Smooth muscle cell (in vitro differentiated cells): ENCODE measurements at regions not wholly inside any gene's neighbourhood (a gene's known extent, or its start where the extent isn't known, plus 50 kb on each side); places are given as distances from the start of the nearest gene placed in this dataset.

Source experiments
- DNase-seq: peaks from one replicate; lab custom pipeline; 2025; ENCODE audit not compliant: unreplicated experiment; lab: John Stamatoyannopoulos, UW
- H2AFZ ChIP-seq: fragments of 200-600 bp; sonication (generic); 2 replicates; pipeline ENCODE4 v1.6.0; 2016; ENCODE audit warnings: antibody characterized with exemption, low read depth, mild to moderate bottlenecking
- H3F3A ChIP-seq: fragments of 200-600 bp; sonication (generic); 2 replicates; pipeline ENCODE4 v1.6.0; 2017; ENCODE audit warnings: antibody characterized with exemption, low read depth
- H3K27ac ChIP-seq: fragments of 200-600 bp; sonication (generic); 2 replicates; pipeline ENCODE4 v1.5.1; 2016; ENCODE audit warnings: low read depth, mild to moderate bottlenecking
- H3K27me3 ChIP-seq: fragments of 200-600 bp; sonication (generic); 2 replicates; pipeline ENCODE4 v1.6.1; 2016; ENCODE audit warnings: low read depth, mild to moderate bottlenecking
- H3K36me3 ChIP-seq: fragments of 200-600 bp; sonication (generic); 2 replicates; pipeline ENCODE4 v1.5.1; 2016; ENCODE audit warnings: low read depth
- H3K4me1 ChIP-seq: fragments of 200-600 bp; sonication (generic); 2 replicates; pipeline ENCODE4 v1.5.1; 2016; ENCODE audit warnings: low read depth
- H3K4me2 ChIP-seq: fragments of 200-600 bp; sonication (generic); 2 replicates; pipeline ENCODE4 v1.6.0; 2016; ENCODE audit warnings: mild to moderate bottlenecking
- H3K4me3 ChIP-seq: fragments of 200-600 bp; sonication (generic); 2 replicates; pipeline ENCODE4 v1.5.1; 2016; ENCODE audit warnings: mild to moderate bottlenecking
- H3K79me2 ChIP-seq: fragments of 200-600 bp; sonication (generic); 2 replicates; pipeline ENCODE4 v1.6.0; 2016; ENCODE audit warnings: low read depth, mild to moderate bottlenecking
- H3K9ac ChIP-seq: fragments of 200-600 bp; sonication (generic); 2 replicates; pipeline ENCODE4 v1.6.0; 2016; ENCODE audit warnings: low read depth
- H3K9me3 ChIP-seq: fragments of 200-600 bp; sonication (generic); replicated peaks from 2 replicates; pipeline ENCODE4 v1.5.1; 2016; ENCODE audit warnings: low read depth
- H4K20me1 ChIP-seq: fragments of 200-600 bp; sonication (generic); 2 replicates; pipeline ENCODE4 v1.6.0; 2016; ENCODE audit warnings: low read depth
- WGBS: methylation state at CpG from one replicate; pipeline ENCODE4 v1.1.7; 2016; ENCODE audit warnings: low lambda C conversion rate; 5-methylcytosine and 5-hydroxymethylcytosine counted together
- TF ChIP-seq, protein P1 (sequence below): fragments of 200-600 bp; sonication (generic); IDR thresholded peaks from 2 replicates; pipeline ENCODE4 v1.5.1; 2017; ENCODE audit warnings: borderline replicate concordance, mild to moderate bottlenecking, antibody characterized with exemption; ENCODE audit not compliant: insufficient read depth, poor library complexity, severe bottlenecking

DNA sequence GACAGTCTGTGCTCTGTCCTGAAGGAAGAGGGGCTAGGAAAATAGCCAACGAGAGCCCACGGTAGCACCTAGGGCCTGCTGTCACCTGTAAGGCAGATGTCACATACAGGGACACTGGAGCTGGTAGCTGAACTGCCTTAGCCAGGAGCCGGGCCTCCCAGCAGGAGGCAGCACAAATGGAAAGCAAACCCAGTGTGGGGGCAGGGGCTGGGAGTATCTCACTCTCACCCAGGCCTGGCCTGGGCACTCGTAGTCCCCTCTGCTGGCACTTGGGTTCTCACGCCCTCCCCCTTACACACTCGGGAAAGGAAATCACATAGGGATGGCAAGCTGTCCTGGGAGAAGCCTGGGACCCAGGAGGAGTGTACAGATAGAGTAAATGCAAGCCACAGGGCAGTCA, 173.1 kb upstream of the CHRNA7 start:
- TF ChIP-seq, protein P1, sequence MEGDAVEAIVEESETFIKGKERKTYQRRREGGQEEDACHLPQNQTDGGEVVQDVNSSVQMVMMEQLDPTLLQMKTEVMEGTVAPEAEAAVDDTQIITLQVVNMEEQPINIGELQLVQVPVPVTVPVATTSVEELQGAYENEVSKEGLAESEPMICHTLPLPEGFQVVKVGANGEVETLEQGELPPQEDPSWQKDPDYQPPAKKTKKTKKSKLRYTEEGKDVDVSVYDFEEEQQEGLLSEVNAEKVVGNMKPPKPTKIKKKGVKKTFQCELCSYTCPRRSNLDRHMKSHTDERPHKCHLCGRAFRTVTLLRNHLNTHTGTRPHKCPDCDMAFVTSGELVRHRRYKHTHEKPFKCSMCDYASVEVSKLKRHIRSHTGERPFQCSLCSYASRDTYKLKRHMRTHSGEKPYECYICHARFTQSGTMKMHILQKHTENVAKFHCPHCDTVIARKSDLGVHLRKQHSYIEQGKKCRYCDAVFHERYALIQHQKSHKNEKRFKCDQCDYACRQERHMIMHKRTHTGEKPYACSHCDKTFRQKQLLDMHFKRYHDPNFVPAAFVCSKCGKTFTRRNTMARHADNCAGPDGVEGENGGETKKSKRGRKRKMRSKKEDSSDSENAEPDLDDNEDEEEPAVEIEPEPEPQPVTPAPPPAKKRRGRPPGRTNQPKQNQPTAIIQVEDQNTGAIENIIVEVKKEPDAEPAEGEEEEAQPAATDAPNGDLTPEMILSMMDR: no peak
- DNase-seq: no peak
- Histone ChIP-seq H2AFZ (no peak overlapping the region), H3K4me1 (no peaks in the 10 kb centered on the region), H3K4me3 (no peak overlapping the region), H3K36me3 (no peaks in the 10 kb centered on the region), H3K27ac (no peak overlapping the region), H3K27me3 (no peaks in the 10 kb centered on the region), H3K9ac (no peak overlapping the region), H3F3A (no peaks in the 10 kb centered on the region), H4K20me1 (no peaks in the 10 kb centered on the region), H3K79me2 (no peaks in the 10 kb centered on the region), H3K4me2 (no peak overlapping the region), H3K9me3 (no peaks in the 10 kb centered on the region)
- 74% methylated on average over 6 of the region's 6 CpGs for whole genome bisulfite sequencing

DNA sequence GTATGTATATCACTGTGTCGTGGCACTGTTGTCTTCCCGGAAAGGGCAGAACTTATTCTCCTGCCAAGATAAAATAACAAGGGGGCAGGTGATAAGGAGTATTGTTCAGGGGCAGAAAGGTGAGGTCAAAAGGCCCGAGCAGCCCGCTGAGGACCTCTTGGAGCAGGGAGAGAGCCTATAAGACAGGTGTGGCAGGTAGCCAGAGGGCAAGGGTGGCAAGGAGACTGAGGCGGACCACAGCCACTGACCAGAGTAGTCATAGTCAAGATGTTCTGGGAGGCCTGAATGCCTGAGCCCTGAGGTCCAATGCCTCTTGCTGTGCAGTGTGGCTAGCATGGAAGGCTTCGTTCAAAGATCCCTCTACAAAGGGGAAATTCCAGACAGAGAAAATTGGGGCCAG, 172.3 kb upstream of the CHRNA7 start:
- Histone ChIP-seq H3K4me1 (no peaks in the 10 kb centered on the region), H4K20me1 (no peaks in the 10 kb centered on the region), H3K27ac (no peak overlapping the region), H3K4me2 (no peak overlapping the region), H3F3A (no peaks in the 10 kb centered on the region), H3K4me3 (no peak overlapping the region), H3K27me3 (no peaks in the 10 kb centered on the region), H3K79me2 (no peaks in the 10 kb centered on the region), H3K9ac (no peak overlapping the region), H2AFZ (no peak overlapping the region), H3K36me3 (no peaks in the 10 kb centered on the region), H3K9me3 (no peaks in the 10 kb centered on the region)
- WGBS: 95% methylated on average over 6 of the region's 6 CpGs
- no peak for DNase-seq
- TF ChIP-seq, protein P1: no peak

DNA sequence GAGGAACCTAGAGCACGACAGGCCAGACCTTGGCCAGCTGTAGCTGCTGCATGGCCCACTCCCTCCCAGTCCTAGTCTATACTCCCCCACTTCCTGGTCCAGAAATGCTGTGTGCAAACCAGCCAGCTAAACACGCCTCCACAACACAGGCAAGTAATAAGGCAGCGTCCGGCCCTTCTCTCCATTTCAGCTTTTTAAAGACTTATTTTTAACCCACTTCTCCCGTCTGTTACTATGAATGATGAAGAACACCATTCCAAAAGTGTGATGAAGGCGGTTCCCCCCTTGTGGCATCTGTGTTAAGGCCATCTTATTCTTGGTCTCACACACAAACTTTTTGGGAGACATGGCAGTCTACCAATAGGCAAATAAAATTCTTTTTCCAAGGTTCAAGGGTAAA, 164.1 kb upstream of the CHRNA7 start:
- DNase-seq: no peak
- Histone ChIP-seq H3K27me3 (peaks cover 13% of the 10 kb centered on the region), H3K4me3 (no peak overlapping the region), H3K79me2 (no peaks in the 10 kb centered on the region), H3K4me2 (no peak overlapping the region), H3K27ac (no peak overlapping the region), H2AFZ (no peak overlapping the region), H3K9ac (no peak overlapping the region), H3K4me1 (no peaks in the 10 kb centered on the region), H3K36me3 (no peaks in the 10 kb centered on the region), H3F3A (no peaks in the 10 kb centered on the region), H3K9me3 (no peaks in the 10 kb centered on the region), H4K20me1 (no peaks in the 10 kb centered on the region)
- WGBS: 84% methylated on average over 6 of the region's 6 CpGs
- TF ChIP-seq, protein P1: no peak

DNA sequence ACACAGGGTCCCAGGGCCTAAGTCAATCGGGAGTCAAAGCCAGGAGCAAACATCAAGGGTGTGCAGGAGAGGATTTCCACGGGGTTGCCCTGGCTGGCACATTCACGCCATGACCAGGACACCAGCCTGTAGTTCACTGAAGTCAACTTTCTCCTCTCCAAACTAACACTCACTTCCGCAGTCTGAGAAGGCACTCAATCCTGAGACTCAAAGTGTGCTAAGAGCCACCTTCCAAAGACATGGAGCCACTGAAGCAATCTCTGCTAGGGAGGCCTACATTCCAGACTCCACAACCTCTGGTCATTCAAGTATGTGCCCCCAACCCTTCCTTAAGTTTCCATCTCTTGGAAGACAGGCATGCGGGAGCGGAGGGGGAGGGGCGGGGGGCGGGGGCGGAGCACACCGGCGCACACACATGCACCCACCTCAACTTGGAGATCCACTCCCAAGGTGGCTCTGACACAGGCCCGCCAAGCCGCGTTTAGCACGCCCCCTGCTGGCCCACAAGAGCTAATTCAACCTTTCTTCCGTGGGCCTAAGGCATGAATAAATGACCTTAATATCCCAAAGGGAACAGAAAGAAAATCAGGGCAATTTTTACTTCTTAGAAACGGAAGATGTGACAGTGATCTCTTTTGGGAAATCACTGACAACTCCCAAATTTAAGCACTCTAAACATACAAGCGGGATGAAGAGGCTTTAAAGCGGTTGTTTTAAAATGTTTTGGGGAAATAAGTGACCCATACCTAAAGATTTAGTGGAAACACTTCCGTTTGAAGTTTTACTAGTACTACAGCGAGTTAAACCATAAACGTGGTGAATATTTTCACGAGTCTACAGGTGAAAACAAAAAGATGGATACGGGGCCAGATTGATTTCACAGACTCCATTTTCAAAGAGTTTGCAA, 162.5 kb upstream of the CHRNA7 start:
- DNase-seq: peak; percentile 5
- WGBS: 31% methylated on average over 22 of the region's 24 CpGs

More for the DNA sequence above, 162.5 kb upstream of the CHRNA7 start:
- Histone ChIP-seq H3K27me3 (peaks cover 15% of the 10 kb centered on the region), H3K27ac (no peak overlapping the region), H3K9ac (no peak overlapping the region), H3F3A (no peaks in the 10 kb centered on the region), H4K20me1 (no peaks in the 10 kb centered on the region), H2AFZ (no peak overlapping the region), H3K36me3 (no peaks in the 10 kb centered on the region), H3K4me3 (no peak overlapping the region), H3K4me1 (no peaks in the 10 kb centered on the region), H3K4me2 (no peak overlapping the region), H3K79me2 (no peaks in the 10 kb centered on the region), H3K9me3 (no peaks in the 10 kb centered on the region)
- TF ChIP-seq, protein P1: peak; percentile 87
